ENCODE measurements at regions not wholly inside any gene's neighbourhood (a gene's known extent, or its start where the extent isn't known, plus 50 kb on each side); places are given as distances from the start of the nearest gene placed in this dataset.

DNA sequence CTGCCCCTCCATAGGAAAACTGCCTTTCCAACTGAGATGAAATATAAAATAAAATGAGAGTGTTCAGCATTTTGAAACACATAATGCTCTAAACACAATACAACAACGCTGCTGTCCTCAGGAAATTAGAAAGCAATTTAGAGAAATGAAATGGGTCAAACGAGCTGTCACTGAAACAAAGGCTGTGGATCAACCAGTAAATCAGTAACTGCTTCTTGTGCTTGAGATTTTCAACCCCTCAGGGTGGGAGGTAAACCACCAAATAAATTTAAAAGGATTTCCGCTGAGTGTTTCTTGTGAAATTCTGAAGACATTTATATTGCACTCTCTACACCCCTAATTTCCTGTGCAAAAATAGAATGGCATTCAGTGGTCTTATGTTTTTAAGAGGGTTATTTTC lies 657.1 kb upstream of the SEL1L start:
- DNase-seq: no peak

DNA sequence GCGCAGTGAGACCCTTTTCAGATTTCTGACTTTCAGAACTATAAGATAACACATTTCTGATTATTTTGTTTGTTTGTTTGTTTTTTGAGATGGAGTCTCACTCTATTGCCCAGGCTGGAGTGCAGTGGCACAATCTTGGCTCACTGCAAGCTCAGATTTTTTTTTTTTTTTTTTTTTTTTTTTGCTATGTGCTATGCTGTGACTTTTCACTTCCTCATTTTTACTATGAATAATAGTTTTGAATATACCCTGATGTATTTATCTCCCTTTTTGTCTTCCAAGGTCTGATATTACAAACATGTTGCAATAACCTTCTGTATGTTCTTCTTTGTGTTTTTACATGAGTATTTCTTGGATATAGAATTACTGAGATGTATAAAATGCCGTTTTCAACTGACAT lies 658.7 kb upstream of the SEL1L start:
- DNase-seq: no peak

DNA sequence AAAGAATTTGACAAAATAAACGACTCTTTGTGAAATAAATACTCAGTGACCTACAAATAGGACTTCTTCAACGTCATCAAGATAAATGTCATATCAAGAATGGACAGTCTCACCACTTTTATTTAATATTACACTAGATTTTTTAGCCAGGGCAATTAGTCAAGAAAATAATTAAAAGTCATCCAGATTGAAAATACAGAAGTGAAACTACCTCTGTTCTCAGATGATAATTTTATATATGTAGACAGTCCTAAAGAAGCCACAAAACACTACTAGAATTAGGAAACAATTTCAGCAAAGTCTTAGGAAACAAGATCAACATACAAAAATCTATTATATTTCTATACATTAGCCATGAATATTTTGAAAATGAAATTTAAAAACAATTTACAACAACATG lies 689.6 kb upstream of the SEL1L start:
- DNase-seq: no peak

DNA sequence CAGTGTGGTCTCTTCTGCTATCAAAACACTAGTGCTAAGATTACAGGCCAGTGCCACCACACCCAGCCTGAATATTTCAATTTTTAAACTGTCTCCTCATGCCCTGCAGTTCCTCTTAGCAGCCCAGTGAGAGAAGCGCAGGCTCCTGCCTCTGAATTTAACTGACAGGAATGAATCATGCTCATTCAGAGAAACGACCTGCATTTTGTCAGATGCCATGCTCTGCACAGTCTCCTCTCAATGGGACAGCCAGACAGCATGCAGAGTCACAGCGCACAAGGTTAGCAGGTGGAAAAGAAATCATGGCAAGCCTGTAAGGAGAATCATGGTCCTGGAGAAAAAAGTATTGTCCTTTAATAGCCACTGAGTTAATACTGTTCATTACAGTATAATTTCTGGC lies 691.0 kb upstream of the SEL1L start:
- no peak for DNase-seq

DNA sequence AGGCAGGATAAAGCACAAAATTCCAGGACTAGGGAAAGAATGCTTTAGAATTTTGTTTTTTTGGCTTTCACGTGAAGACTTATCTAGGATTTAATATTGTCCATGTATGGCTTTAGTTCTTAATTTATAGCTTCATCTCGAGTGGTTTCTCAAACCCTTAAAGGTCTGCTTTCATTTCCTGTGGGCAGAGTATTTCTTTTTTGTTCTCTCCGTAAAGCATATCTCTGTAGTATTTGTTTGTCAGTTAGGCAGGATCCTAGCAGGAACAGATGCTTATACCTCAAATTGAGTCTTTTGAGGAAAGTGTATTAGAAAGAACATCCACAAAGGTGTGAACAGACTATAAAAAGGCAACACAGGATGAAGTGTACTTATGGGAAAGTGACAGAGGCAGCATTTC lies 697.1 kb upstream of the SEL1L start:
- DNase-seq: no peak

DNA sequence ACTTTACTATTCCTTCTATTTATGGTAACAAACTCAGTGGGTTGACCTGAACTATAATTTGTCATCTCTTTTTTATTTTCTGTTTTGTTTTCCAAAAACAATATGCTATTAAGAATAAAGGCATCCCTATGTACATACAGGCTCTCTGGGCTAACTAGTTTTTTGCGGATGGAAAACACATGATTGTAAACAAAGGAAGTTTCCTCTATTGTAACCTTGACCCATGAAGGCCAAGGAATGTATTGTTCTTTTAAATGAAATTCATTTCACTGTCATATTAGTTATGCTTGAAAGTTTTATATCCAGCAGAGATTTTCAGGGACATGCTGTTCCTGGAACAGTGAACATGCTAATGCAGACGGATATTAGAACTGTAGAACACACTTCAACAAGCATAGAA lies 705.0 kb upstream of the SEL1L start:
- DNase-seq: no peak

DNA sequence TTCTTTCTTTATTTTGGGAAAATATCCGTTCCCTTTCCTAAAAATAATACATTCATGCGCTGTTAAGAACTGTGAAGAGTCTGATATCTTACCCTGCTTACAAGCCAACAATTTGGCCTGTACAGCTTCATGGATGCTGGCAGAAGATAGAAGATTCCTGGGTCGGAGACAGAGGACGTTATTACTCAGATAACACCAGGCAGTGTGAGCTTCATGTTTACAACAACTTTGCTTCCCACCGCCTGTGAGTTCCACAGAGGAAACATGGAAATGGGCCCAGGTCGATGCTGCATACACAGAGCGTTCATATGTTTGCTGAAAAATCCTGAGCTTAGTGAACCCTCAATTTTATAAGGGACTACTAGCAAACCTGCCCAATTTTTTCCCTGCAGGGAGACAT lies 705.6 kb upstream of the SEL1L start:
- no peak for DNase-seq

DNA sequence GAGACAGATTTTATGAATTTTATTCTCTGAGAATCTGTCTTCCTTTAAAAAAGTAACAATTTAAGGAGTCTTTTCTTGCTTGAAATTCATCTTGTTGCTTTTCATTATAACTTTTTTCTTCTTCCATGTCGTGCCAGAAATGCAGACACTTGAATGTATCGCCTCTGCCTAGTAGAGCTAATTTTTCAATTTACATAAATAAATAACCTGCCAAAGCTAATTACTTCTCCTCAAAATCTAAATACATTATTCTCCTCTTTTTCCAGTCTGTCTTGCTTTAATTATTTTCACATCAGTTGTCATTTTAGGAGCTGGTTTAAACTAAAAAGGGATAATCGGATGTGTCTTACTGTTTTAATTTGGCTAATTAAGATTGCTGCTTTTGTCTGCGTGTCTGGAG lies 711.1 kb upstream of the SEL1L start:
- DNase-seq: peak; percentile 50

DNA sequence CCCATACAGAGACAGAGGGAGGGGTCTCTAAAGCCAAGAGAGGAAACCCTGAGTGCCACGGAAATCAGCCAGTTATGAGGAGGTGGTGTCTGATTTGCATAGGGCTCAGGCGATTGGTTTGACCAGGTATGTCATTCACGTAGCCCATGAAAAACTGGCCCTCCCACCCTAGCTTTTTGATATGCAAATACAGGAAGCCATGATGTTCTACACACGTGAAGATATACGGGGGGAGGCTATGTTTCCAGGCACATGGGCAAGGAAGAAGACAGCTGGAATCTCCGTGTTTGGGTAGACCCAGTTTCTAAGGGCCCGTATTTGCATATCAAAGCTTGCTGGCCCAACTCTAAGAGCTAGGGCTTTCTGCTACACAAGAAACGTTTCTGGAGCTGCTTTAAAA lies 717.8 kb upstream of the SEL1L start:
- no peak for DNase-seq

DNA sequence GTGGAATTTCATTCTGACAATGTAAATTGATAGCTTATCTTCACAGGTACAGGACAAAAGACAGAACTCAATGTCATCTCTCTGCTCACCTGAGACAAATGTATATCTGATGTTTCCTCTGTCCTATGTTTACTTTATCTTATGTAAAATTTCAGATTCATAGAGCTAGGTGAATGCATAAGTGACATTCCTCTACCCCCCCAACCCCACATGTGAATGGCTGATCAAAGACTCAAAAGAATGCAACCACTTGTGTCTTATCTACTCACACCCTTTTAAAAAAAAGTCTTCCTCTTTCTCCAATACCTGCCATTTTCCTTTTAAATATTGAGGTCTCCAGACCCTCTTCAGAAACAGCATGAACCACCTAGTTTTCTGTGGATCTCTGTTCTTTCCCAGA lies 736.6 kb upstream of the SEL1L start:
- no peak for DNase-seq

DNA sequence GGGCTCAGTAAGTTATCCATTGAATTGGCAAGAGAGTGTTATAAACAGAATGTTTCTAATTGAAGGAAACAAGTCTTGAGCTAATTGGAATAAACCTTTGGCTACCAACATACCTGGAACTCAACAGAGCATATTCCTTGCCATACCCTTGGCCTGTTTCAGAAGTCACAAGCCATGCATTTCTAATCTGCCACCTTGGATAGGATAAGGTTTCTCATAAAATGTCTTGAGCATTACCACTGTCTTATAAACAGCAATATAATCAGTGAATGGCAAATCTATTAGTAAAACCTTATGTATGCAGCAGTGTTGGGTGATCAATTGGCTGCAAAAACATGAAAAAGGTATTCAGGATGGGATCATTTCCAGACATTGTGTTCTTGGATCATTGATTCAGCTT lies 765.2 kb upstream of the SEL1L start:
- no peak for DNase-seq

DNA sequence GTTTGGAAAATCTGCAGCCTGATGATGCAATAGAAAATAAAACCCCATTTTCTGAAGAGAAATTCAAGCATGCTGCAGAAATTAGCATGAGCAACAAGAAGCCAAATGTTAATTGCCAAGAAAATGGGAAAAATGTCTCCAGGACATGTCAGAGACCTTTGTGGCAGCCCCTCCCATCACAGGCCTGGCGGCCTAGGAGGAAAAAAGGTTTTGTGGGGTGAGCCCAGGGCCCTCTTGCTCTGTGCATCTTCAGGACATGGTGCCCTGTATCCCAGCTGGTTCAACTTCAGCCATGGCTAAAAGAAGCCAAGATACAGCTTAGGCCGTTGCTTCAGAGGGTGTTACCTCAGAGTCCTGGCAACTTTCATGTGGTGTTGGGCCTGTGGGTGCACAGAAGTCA lies 775.5 kb upstream of the SEL1L start:
- no peak for DNase-seq

DNA sequence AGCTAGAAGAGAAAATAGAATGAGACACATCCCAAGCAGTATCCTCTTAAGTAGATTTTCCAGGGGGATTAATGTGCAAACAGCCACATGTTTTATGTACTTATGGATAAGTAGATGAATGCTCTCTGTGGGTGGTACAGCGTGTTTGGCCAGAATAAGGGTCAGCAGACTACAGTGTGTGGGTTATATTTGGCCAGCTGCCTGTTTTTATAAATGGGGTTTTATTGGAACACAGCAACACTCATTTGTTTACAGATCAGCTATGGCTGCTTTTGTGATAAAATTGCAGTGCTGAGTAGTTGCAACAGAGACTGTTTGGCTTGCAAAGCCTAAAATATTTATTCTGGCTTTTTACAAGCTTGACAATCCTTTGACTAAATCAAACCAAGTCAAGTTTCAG lies 780.2 kb upstream of the SEL1L start:
- DNase-seq: peak; percentile 98

DNA sequence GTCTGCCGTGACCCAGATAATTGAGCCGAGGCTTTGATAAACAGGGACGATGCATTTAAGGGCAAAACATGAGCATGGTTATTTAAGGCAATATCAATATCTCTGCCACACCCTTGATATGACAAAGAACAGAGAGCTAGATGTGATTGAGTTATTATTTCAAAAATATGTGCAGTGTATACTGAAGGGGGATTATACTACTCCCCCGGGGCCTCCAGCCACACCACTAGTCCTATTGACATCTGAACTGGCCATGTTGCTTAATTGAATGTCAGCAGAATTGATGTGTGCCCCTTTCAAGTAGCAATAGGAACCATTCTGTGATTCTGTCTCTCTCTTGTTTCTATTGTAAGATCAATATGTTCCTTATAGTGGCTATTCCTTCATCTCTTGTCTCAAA lies 794.8 kb upstream of the SEL1L start:
- no peak for DNase-seq

DNA sequence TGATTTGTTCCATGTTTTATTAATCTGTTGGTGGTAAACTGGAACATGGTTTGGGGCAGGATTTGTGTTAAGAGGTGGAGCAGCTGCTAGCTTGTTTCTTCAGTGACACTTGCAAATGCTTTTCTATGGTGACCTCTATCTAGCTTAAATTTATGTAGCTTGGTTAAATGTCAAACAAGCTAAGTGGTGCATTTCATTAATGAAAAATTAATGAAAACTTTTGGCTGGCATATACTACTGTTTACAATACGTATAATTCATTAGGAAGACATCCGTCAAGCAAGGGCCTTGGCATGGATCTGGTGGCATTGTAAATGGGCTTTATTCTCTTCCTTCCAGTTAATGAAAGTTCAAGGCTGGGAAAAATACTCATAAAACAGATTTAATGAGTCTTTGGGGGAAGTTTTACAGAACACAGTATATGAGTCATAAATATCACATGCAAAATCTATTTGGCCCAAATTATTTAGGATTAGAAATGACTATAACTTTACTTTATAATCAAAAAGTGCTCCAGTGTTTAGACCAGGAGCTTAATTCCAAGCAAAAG lies 807.7 kb upstream of the SEL1L start:
- no peak for DNase-seq

DNA sequence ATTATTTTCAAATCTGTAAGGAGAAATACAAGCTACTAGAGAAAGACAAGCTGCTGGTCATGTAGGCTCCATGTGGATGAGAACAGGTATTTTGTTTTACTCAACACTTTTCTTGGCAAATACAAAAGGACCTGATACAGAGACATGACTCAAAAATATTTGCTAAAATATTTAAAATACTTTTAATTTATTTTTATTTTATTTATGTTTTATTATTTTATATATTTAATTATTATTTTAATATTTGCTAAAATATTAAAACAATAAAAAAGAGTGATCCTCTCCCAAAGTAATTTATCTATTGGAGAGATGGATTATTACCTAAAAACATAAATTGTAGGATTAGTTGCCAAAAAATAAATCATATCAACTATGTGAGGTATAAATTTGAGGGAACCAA lies 808.9 kb upstream of the SEL1L start:
- DNase-seq: no peak

DNA sequence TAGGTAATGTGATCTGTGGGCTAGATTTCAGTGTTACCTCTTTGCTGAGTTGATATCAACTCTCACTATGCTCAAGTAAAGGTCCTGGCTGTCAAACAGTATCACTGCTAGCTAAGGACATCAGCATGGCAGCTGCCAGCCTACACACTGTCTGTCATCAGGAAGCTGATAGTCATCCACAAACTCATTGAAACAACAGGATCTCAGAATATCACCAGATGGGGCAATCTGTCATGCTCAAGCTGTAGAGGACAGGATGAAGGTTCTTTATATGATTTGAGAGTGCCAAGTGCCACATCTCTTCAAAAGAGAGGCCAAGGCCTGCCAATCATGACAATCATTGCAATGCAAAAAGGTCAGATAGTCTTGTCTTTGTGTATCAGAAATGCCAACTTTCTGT lies 811.5 kb upstream of the SEL1L start:
- no peak for DNase-seq

DNA sequence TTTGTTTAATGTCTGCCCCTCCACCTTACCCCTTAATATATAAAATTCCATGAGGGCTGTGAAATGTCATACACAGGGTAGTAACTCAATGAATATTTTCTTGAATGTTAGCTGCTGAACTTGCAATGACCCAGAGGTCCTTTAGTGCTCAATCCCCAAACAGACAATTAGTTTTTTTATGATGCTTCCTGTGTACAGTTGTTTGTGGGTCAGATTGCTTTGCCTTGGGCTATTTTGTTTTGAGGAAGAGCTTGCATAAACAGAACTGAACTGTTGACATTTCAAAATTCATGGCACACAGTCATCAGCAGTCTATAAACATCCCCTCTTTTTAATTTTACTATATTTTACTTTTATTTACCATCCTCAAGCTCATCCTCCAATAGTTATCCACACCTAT lies 820.5 kb upstream of the SEL1L start:
- no peak for DNase-seq

DNA sequence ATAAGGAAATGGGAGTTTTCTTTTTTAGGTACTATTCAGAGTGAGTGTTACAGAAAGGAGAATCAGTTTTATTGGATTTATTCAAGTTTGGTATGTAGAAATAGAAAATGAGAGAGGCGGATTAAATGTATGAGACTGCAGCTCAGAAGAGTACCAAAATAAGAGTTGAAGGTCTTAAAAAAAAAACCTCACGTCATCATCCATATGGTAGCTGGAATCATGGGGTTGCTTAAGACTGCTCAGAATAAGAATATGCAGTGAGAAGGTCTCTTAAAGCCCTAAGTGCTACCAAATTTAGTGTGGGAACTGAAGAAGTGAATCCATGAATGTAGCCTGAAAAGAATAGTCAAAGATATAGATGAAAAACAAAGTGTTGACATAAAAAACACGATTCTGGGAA lies 825.5 kb upstream of the SEL1L start:
- no peak for DNase-seq

DNA sequence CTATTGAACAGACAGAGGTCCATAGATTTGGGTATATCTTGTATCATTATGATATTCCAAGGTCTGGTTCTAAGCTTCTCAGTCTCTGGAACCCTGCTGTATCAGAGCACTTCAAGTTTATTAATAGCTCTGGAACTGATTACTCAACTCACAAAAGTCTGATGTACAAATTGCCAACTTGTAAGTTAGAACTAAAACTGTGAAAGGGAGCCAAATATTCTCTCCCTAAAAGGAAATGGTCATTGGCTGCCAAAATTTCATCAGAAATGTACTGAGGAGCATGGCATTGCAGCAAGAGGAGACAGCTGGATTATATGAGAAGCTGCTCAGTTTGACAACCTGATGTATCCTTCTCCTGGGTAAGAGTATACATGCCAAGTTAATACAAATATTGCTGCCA lies 828.8 kb upstream of the SEL1L start:
- DNase-seq: no peak

DNA sequence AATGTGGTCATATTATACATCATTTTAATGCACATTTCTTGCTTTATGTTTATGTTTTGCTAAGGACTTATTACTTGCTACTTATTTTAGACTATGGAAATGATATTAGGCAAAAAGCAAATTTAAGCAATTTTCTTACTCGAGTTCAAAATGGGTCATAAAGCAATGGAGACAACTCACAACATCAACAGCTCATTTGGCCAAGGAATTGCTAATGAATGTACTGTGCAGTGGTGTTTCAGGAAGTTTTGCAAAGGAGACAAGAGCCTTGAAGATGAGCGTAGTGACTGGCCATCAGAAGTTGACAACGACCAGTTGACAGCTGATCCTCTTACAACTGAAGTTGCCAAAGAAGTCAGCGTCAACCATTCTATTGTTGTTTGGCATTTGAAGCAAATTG lies 831.8 kb upstream of the SEL1L start:
- no peak for DNase-seq

DNA sequence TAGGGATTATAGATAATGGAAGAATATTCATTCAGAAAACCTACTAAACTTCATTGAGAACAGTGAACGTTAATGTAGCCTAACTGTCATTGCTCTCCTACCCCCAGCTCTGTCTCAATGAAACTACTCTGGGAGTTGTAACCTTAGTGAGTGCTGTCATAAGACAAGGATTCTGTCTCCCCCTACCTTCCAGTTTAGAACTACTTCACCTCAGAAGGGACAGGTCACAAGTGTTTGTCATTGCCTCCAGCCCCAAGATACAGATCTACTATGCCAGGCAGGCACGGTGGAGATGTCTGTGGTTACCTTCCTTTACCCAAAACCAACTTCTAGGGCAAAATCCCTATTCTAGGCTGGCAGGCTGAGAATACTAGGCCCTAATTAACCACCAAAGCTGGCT lies 833.1 kb upstream of the SEL1L start:
- no peak for DNase-seq

DNA sequence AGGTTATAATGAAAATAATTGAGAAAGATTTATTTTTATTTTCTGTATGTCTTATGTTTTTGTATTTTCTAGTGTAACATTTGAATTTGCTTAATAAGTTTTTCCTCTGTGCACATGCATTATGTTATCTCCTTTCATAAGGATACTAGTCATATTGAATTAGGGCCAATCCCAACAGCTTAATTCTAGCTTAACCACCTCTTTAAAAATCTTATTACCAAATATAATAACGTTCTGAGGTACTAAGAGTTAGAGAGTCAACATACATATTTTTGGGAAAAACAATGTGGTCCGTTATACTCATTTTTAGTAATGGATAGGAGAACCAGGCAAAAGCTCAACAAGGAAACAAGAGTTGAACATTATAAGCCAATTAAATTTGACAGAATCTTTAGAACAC lies 845.6 kb upstream of the SEL1L start:
- DNase-seq: no peak

DNA sequence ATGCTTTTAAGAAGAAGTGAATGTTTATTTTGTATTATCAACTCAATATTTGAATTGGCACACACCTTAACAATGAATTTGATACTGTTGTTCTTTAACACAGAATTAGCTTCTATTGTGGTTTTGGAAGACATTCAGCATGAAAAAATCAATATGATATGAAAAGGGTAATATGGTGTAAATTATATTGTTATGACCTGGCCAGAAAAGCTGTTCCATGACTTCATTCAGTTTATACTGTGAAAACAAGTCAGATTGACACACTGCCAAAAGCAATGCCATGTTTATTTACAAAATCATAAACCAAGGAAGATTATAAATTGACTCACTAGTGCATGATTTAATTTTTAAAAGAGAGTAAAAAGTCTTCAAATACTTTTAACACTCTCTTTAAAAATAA lies 851.4 kb upstream of the SEL1L start:
- peak; percentile 98 for DNase-seq

DNA sequence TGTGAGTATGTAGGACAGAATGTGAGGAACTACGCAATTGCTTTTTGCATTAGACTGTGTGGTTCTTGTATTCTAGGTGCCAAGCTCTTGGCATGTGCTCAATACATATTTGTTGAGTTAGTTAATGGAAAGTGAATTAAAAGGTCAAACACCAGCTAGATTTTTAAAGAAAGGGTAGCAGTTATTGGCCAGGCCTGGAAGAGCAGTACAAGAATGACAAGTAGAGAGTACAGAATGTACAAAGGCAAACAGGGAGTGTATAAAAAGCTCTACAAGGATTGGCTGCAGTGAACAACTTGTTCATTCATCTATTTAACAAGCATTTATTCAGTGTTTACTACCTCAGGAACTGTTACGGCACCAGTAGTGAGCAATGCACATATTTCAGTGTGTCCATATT lies 854.0 kb upstream of the SEL1L start:
- DNase-seq: no peak

DNA sequence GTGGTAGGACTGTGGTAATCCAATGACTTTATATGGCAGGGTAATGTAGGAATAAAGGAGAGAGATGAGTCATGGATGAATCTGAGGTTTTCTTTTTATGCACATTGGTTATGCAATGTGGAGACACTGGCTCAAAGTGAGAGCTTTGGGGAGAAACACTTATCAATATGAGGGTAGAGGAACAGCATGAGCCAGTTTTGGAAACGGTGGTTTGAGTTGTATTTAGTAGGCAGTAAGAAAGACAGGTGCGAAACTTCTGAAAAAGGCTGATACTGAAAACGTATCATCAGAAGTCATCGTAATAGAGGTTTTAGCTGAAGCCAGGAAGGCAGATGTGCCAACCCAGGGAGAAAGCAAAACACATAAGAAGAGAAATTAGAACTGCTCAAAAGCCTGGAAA lies 854.8 kb upstream of the SEL1L start:
- DNase-seq: no peak
